Renal cortical epithelial cell (primary cell): ENCODE measurements at regions not wholly inside any gene's neighbourhood (a gene's known extent, or its start where the extent isn't known, plus 50 kb on each side); places are given as distances from the start of the nearest gene placed in this dataset.

Experiments used
- DNase-seq: peaks from one replicate; pipeline ENCODE4 v3.0.0-alpha.2; 2011; ENCODE audit warnings: low read depth

DNA sequence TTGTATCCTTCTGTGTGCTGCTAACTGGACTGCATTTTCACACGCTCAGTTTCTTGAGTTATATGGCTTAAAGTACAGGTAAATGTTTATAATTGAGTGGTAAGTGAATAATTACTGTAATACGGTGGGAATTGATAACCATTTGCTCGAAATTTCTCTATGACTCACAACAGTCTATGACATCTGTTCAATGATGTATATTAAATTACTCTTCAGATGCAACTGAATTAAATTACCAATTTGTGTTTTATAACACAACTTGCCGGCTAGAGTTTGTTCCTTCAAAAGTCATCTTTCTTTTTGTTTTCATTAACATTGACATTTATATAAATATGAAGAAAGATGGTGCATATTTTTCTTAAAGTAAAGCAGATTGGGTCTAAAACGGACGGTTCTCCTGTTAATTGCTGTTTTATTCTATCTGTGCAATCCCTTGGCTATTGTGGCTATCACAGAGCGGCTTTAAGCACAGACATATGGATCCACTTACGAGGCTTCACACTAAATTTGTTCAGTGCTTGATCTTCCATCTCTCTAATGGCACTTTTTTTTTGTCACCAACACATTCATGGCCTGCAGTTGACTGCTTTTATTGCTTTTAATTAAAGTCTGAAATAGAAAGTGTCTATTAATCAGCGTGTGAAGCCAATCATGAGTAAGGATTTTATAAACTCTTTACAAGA is 1291.6 kb upstream of the SLC10A2 start:
- no peak for DNase-seq

GRCh38 chr13:104357174-104357573 is 1291.0 kb upstream of the SLC10A2 start:
- peak; percentile 11 for DNase-seq

DNA sequence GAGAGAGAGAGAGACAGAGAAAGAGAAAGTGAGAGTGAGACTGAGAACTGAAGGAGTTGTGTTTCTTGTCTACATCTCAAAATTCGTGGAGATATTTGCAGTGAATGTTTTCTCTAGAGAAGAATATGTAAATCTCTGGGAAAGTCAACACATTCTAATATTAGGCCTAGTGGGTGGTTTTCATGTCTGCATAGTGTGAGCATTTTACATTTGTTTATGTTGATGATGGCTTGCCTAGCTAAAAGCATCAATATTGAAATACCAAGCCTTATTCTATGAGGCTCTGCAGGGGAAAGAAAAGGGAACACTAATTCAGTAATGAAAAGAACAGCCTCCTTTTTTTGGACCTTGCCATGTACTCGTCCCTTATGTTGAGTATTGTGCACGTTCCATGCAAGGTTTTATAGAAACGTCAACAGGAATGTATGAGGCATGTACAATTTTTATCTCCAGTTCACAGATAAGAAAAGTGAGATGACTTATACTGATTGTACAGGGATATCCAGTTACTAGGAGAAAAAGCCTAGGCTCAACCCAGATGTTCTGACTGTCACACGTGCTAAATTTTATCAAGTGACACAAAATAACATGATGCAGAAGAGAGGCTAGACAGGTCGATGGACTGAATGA is 1288.9 kb upstream of the SLC10A2 start:
- no peak for DNase-seq

DNA sequence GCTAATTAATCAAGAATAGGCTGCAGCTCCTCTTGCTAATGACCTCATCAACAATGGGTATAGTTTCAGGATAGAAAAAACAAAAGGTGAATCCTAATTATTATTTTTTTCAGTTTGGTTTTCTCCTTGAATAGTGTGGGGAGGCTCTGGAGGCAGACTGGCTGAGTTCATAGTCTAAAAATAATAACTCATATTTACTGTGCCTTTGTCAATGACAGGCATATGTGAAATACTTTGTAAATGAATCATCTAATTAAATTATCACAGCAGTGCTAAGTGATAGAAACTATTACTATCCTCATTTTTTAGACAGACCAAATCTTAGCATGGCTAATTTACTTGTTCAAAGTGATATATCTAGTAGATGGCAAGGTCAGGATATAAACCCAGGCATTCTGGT is 1261.0 kb upstream of the SLC10A2 start:
- DNase-seq, result no peak

DNA sequence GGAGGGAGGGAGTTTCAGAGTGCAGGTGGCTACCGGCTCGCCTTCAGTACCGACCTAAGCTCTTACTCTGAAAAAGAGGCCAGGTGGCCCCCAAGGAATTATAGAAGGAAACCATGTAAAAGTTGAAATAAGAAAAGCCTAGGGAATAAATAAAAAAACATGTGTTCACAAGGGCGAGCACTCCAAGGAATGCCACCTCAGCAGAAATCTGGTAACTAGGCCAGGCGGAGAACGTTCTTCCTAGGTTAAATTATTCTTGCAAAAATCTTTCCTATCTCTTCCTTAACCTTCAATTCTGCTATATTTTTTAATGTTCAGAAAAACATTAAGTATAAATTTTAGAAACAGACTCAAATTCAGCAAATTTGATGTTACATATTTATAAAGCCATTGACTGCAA is 1260.3 kb upstream of the SLC10A2 start:
- DNase-seq, result no peak

GRCh38 chr13:104321756-104322155 is 1255.5 kb upstream of the SLC10A2 start:
- DNase-seq, result no peak

DNA sequence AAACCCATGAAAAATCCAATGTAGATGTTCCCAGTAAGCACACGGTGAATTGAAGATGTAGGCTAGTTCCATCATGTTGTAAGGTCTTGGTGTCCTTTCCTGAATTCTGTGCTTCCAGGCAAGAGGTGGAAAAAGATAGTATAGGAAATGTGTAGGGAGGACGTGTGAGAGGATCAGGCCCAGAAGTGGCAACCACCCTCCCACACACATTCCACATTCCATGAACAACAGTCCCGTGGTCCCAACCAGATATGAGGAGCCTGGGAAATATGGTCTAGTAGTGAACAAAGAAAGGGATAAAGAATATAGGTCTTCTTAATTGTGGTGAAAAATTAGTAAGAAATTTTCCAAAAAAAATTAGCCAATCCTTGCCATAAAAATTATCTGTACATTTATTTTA is 1254.2 kb upstream of the SLC10A2 start:
- DNase-seq, result no peak

DNA sequence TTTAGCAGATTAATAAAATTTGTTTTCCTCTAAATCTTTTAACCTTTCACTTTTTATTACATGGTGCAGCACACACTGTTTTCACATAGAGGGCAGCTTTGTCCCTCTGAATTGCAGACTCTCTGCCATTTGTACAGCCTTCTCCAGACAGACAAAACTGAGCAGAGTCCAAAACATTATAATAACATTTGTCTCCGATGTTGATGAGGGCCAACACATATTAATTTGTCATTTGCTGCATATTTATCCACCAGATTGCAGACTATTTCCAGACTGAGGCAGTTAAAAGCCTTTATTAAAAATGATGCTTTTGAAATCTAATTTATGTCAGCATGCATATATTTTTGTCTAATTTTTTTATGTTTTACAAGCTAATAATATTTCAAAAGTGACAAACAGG is 1251.9 kb upstream of the SLC10A2 start:
- DNase-seq, result peak; percentile 62

DNA sequence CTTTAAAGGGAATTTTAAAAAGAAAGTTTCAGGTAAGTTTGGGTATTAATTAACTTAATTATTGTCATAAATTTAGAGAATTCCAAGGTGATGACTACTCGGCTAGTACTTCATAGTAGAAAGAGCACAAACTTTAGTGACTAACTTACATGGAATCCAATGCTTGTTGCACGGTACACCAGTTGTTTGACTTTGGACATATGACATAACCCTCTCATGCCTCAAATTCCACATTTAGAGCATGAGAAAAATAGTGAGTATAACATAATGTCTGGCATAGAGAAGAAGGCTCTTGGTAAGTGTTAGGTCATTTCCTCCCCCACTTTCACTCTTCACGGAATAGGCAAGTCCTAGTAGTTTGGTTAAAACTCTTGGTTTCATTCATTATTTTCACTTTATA is 1249.4 kb upstream of the SLC10A2 start:
- DNase-seq, result peak; percentile 100

- DNase-seq, result peak; percentile 30
Observed at GRCh38 chr13:104314926-104315535, 1248.8 kb upstream of the SLC10A2 start.

- no peak for DNase-seq
Observed at GRCh38 chr13:104314321-104314720, 1248.1 kb upstream of the SLC10A2 start.

GRCh38 chr13:104310861-104311260 is 1244.6 kb upstream of the SLC10A2 start:
- peak; percentile 69 for DNase-seq

- no peak for DNase-seq
Observed at GRCh38 chr13:104309431-104309830, 1243.2 kb upstream of the SLC10A2 start.

DNA sequence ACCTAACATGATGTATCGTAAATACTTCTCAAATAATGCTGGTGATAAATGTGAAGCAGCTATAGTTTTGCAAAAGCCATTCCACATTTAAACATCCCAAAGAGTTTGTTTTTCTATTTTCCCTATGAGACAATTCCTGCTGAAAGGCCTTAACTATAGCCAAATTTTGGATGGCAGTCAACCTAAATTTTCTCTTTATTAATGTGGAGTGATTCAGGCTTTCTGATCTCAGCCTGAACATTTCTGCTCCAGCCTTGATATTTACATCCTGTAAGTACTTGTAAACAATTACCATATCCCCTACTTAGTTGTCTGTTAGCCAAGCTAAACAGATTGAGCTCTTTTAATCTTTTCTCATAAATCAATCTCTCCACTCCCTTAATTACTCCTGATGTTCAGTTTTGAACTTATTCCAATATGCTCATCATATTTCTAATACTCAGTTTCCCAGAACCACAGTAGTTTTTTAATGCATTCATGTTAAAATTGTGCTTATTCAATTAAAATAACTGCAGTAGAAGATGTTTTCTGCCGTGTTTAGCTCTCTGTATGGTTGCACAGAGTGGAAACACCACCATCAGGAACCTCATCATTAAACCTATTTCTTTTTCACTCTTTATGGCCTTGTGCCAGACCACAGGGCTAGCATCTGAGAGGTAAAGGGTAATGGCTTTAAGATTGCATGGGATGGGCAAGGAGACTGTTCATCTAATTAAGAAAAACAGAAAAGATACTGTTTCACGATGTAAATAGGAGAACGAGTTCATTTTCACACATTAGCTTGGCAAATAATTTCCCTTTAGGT is 1235.2 kb upstream of the SLC10A2 start:
- peak; percentile 21 for DNase-seq

GRCh38 chr13:104297075-104297474 is 1230.9 kb upstream of the SLC10A2 start:
- DNase-seq, result peak; percentile 21

GRCh38 chr13:104296286-104296685 is 1230.1 kb upstream of the SLC10A2 start:
- DNase-seq, result no peak

DNA sequence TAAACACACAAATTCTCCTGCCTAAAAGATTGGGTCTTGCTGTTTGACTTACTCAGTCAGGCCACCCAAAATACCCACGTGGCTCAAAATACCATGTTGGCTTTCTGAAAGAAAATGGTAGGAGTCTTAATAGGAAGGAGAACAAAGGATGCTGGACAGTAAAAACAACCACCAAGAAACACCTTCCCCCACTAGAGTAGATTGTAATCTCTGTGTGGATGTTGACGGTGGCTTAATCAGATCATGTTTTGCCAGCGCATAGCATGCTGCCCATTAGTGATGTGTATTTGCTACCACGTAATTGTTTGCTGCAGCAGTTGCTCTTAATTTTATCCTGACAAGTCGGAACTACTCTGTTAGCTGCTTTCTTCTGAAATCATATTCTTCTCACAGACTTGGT is 1229.3 kb upstream of the SLC10A2 start:
- no peak for DNase-seq

GRCh38 chr13:104289400-104289799 is 1223.2 kb upstream of the SLC10A2 start:
- peak; percentile 63 for DNase-seq

DNA sequence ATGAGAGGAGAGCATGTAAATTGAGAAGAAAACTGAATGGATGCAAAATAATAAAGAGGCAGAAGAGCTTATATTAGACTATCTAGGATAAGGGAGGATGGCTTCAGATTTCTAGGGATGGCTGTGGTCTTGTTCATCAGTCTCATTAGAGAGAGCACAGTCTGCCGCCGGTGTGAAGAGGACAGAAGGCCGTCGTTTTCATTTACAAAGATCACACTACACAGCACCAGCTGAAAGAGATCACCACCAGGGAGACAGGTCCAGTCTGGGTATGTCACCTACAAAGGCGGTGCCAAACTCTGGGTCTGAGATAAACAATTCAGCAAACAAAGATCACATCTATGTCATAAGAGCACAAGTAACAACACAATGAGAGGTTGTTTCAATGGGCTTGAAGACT is 1222.3 kb upstream of the SLC10A2 start:
- DNase-seq, result no peak

- DNase-seq, result peak; percentile 74
Observed at GRCh38 chr13:104286566-104287290, 1220.5 kb upstream of the SLC10A2 start.

DNA sequence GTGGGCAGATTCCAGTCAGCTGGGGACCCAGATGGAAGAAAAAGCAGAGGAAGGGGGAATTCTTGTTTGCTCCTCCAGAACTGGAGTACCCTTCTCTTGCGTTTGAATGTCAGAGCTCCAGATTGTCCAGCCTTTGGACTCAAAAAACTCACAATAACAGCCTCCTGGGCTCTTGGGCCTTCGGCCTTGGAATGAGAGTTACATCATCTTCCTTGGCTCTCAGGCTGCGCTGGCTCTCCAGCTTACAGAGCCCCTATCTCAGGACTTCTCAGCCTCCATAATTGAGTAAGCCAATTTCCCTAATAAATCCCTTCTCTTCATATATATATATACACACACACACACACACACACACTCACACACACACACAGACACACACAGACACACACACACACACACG is 1215.7 kb upstream of the SLC10A2 start:
- DNase-seq, result no peak

- no peak for DNase-seq
Observed at GRCh38 chr13:104270731-104271130, 1204.5 kb upstream of the SLC10A2 start.
